ENCODE measurements at regions not wholly inside any gene's neighbourhood (a gene's known extent, or its start where the extent isn't known, plus 50 kb on each side); places are given as distances from the start of the nearest gene placed in this dataset.

- Mint-ChIP-seq H3K4me1 (peaks cover 8% of the 10 kb centered on the region), H3K36me3 (no peaks in the 10 kb centered on the region), H3K4me3 (no peak overlapping the region), H3K27me3 (ENCODE audit: low read depth) (no peaks in the 10 kb centered on the region), H3K9me3 (no peaks in the 10 kb centered on the region), H3K27ac (no peak overlapping the region)
- DNase-seq (ENCODE audit: low spot score) (no peak), ATAC-seq (no peak)
- TF ChIP-seq MAX (CRISPR knock-in tag; IDR thresholded peaks at IDR 0.05) (no peak), JAZF1 (CRISPR knock-in tag; IDR thresholded peaks at IDR 0.05) (no peak), ZBTB21 (CRISPR knock-in tag; IDR thresholded peaks at IDR 0.05; ENCODE audit: borderline replicate concordance) (no peak), ZNF219 (CRISPR knock-in tag; IDR thresholded peaks at IDR 0.05; ENCODE audit: borderline replicate concordance) (no peak), E2F4 (CRISPR knock-in tag; IDR thresholded peaks at IDR 0.05; ENCODE audit: borderline replicate concordance, low read depth) (no peak), GRHL2 (CRISPR knock-in tag; IDR thresholded peaks at IDR 0.05; ENCODE audit: insufficient replicate concordance, severe bottlenecking) (no peak), FOXK1 (CRISPR knock-in tag; IDR thresholded peaks at IDR 0.05) (no peak), PREB (CRISPR knock-in tag; IDR thresholded peaks at IDR 0.05; ENCODE audit: borderline replicate concordance) (no peak), IRF1 (CRISPR knock-in tag; IDR thresholded peaks at IDR 0.05) (no peak), TEAD1 (CRISPR knock-in tag; IDR thresholded peaks at IDR 0.05) (no peak), NR1H2 (CRISPR knock-in tag; IDR thresholded peaks at IDR 0.05) (no peak), RELA (CRISPR knock-in tag; IDR thresholded peaks at IDR 0.05; ENCODE audit: borderline replicate concordance) (no peak), ZNF317 (CRISPR knock-in tag; IDR thresholded peaks at IDR 0.05; ENCODE audit: borderline replicate concordance, low read depth) (no peak), USF1 (CRISPR knock-in tag; IDR thresholded peaks at IDR 0.05) (no peak), FOXJ3 (CRISPR knock-in tag; IDR thresholded peaks at IDR 0.05; ENCODE audit: borderline replicate concordance) (no peak), TCF7 (CRISPR knock-in tag; IDR thresholded peaks at IDR 0.05; ENCODE audit: low read depth) (no peak), GTF2I (CRISPR knock-in tag; conservative IDR thresholded peaks at IDR 0.05) (no peak), CDX4 (CRISPR knock-in tag; IDR thresholded peaks at IDR 0.05; ENCODE audit: borderline replicate concordance) (no peak), MXD4 (CRISPR knock-in tag; IDR thresholded peaks at IDR 0.05; ENCODE audit: borderline replicate concordance) (no peak), AR (CRISPR knock-in tag; IDR thresholded peaks at IDR 0.05) (no peak)
- POLR2A ChIA-PET = no interaction called here
- CTCF ChIA-PET = no interaction called here
These were observed 95.5 kb downstream of the TNFSF18 start for GRCh38 chr1:172955161-172955815.
